GM12892 (cell line): ENCODE measurements at regions not wholly inside any gene's neighbourhood (a gene's known extent, or its start where the extent isn't known, plus 50 kb on each side); places are given as distances from the start of the nearest gene placed in this dataset.

ENCODE experiments used
- POLR2A ChIP-seq: IDR thresholded peaks from 2 replicates; pipeline ENCODE4 v1.6.1; 2011; ENCODE audit warnings: low read depth, low read length, control low read depth
- POLR2AphosphoS5 ChIP-seq: IDR thresholded peaks from 2 replicates; pipeline ENCODE4 v1.6.1; 2011; ENCODE audit warnings: low read depth, low read length, control low read depth

DNA sequence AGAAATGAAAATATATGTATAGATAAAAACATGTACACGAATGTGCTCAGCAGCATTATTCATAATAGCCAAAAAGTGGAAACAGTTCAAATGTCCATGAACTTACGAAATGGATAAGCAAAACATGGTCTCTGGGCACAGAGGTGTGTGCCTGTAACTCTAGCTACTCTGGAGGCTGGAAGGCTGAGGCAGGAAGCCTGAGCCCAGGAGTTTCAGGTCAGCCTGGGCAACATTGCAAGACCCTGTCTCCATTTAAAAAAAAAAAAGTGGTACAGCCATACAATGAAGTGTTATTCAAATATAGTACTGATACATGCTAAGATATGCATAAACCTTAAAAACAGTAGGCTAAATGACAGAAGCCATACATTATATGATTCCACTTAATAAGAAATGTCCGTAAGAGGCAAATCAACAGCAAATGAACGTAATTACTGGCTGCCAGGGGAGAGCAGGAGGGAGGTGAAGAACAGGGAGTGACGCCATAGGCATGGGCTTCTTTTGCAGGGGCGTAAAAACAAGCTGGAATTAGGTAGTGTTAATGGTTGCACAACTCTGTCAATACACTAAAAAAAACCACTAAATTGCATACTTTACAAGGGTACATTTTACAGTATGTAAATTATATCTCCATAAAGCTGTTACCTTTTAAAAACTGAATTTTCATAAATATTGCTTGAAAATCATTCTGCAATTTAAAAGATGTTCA lies 87.2 kb upstream of the PLEKHM1 start:
- TF ChIP-seq POLR2AphosphoS5 (no peak), POLR2A (no peak)
